ENCODE measurements at regions not wholly inside any gene's neighbourhood (a gene's known extent, or its start where the extent isn't known, plus 50 kb on each side); places are given as distances from the start of the nearest gene placed in this dataset.

GRCh38 chr5:120053841-120054240, 410.3 kb upstream of the PRR16 start:
- no peak for TF ChIP-seq CTCF (IDR thresholded peaks at IDR 0.05)
- no peak for TF ChIP-seq POLR2A (IDR thresholded peaks at IDR 0.05)
